ENCODE measurements at regions not wholly inside any gene's neighbourhood (a gene's known extent, or its start where the extent isn't known, plus 50 kb on each side); places are given as distances from the start of the nearest gene placed in this dataset.

DNA sequence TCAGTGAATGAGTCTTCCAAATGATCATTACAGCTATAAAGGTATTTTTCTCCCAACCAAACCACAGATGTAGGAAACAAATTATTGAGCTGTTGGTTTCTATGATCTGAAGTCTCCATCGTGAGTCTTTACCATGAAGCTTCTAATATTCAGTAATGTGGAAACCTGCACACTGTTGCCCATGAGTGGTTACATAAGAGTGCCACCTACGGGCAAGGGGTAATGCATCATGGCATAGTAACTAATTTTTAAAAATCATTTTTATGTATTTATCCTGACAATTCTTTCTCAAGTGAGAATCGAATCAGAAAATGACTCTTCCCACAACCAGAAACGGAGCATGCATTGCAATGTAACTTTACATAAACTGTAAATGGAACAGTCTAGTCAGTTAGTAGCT, 282.5 kb upstream of the SMARCA2 start:
- TF ChIP-seq POLR2AphosphoS5 (IDR thresholded peaks at IDR 0.05) = no peak
- no peak for TF ChIP-seq POLR2A (IDR thresholded peaks at IDR 0.05)
- TF ChIP-seq, protein P1, sequence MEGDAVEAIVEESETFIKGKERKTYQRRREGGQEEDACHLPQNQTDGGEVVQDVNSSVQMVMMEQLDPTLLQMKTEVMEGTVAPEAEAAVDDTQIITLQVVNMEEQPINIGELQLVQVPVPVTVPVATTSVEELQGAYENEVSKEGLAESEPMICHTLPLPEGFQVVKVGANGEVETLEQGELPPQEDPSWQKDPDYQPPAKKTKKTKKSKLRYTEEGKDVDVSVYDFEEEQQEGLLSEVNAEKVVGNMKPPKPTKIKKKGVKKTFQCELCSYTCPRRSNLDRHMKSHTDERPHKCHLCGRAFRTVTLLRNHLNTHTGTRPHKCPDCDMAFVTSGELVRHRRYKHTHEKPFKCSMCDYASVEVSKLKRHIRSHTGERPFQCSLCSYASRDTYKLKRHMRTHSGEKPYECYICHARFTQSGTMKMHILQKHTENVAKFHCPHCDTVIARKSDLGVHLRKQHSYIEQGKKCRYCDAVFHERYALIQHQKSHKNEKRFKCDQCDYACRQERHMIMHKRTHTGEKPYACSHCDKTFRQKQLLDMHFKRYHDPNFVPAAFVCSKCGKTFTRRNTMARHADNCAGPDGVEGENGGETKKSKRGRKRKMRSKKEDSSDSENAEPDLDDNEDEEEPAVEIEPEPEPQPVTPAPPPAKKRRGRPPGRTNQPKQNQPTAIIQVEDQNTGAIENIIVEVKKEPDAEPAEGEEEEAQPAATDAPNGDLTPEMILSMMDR (IDR thresholded peaks at IDR 0.05) = no peak
